Caco-2 (cell line): ENCODE measurements at regions not wholly inside any gene's neighbourhood (a gene's known extent, or its start where the extent isn't known, plus 50 kb on each side); places are given as distances from the start of the nearest gene placed in this dataset.

Source experiments
- BruUV-seq: library from RNA; stranded (reverse); fragments of 400-500 nt; replicated peaks from 2 replicates; lab custom pipeline; 2021; lab: Mats Ljungman, UMichigan
- CTCF ChIA-PET: fragments of 300-600 bp; sonication (Branson Sonifier 250); formaldehyde crosslinking; loops from one replicate; lab custom pipeline; 2022; ENCODE audit warnings: antibody characterized with exemption; lab: Charles Lee
- POLR2A ChIA-PET: fragments of 300-600 bp; sonication (Branson Sonifier 250); formaldehyde crosslinking; loops from one replicate; lab custom pipeline; 2022; ENCODE audit warnings: antibody characterized with exemption; lab: Charles Lee
- DNase-seq, 2 experiments: peaks; one replicate each; pipeline versions ENCODE4 v3.0.0 to v3.0.0-alpha.2; 2020 to 2022
- H3K27me3 ChIP-seq: replicated peaks from 2 replicates; pipeline ENCODE4 v1.6.0; 2011; ENCODE audit warnings: low read length; ENCODE audit not compliant: control insufficient read depth, insufficient read depth
- H3K36me3 ChIP-seq: 2 replicates; pipeline ENCODE4 v1.5.1; 2011; ENCODE audit warnings: low read length; ENCODE audit not compliant: control insufficient read depth, insufficient read depth
- H3K4me1 ChIP-seq: fragments of 250-450 bp; sonication (Bioruptor Pico); 2 replicates; pipeline ENCODE4 v1.5.1; 2020; ENCODE audit warnings: mild to moderate bottlenecking
- H3K4me3 ChIP-seq: 2 replicates; pipeline ENCODE4 v1.5.1; 2011; ENCODE audit warnings: low read depth, mild to moderate bottlenecking, control low read depth, low read length
- H3K9me3 ChIP-seq: fragments of 250-450 bp; sonication (Bioruptor Pico); 2 replicates; pipeline ENCODE4 v1.5.1; 2020; ENCODE audit warnings: mild to moderate bottlenecking, moderate library complexity
- H3K27ac Mint-ChIP-seq: one replicate; pipeline ENCODE4 v1.8.0; 2022; ENCODE audit warnings: mixed read lengths; ENCODE audit not compliant: unreplicated experiment
- H3K27me3 Mint-ChIP-seq: one replicate; pipeline ENCODE4 v1.8.0; 2022; ENCODE audit warnings: mixed read lengths; ENCODE audit not compliant: insufficient read depth, unreplicated experiment
- H3K36me3 Mint-ChIP-seq: one replicate; pipeline ENCODE4 v1.8.0; 2022; ENCODE audit warnings: mild to moderate bottlenecking, mixed read lengths; ENCODE audit not compliant: insufficient read depth, unreplicated experiment
- H3K4me1 Mint-ChIP-seq: one replicate; pipeline ENCODE4 v1.8.0; 2022; ENCODE audit warnings: low read depth, mixed read lengths; ENCODE audit not compliant: unreplicated experiment
- H3K4me3 Mint-ChIP-seq: one replicate; pipeline ENCODE4 v1.8.0; 2022; ENCODE audit warnings: mild to moderate bottlenecking, moderate library complexity, mixed read lengths; ENCODE audit not compliant: unreplicated experiment
- H3K9me3 Mint-ChIP-seq: one replicate; pipeline ENCODE4 v1.8.0; 2022; ENCODE audit warnings: mixed read lengths; ENCODE audit not compliant: unreplicated experiment
- intact Hi-C: fragments of 100-400 bp; cut with micrococcal nuclease; formaldehyde crosslinking; loops from one replicate; pipeline ENCODE4 v1.10.0; 2022; ENCODE audit not compliant: unreplicated experiment
- TF ChIP-seq, protein P1 (sequence below), 2 experiments: fragments of 200-600 bp in 1 of 2; IDR thresholded peaks; 1 replicate in 1 of 2; 2 replicates in 1 of 2; pipeline versions ENCODE4 v1.5.1 to v1.8.0; 2011 to 2022; ENCODE audit warnings: antibody characterized with exemption in 1 of 2, control low read depth in 1 of 2, inconsistent platforms in 1 of 2, low read depth in 1 of 2, low read length in 1 of 2, mild to moderate bottlenecking in 1 of 2, moderate library complexity in 1 of 2; ENCODE audit not compliant: insufficient read depth in 1 of 2, severe bottlenecking in 1 of 2, unreplicated experiment in 1 of 2

DNA sequence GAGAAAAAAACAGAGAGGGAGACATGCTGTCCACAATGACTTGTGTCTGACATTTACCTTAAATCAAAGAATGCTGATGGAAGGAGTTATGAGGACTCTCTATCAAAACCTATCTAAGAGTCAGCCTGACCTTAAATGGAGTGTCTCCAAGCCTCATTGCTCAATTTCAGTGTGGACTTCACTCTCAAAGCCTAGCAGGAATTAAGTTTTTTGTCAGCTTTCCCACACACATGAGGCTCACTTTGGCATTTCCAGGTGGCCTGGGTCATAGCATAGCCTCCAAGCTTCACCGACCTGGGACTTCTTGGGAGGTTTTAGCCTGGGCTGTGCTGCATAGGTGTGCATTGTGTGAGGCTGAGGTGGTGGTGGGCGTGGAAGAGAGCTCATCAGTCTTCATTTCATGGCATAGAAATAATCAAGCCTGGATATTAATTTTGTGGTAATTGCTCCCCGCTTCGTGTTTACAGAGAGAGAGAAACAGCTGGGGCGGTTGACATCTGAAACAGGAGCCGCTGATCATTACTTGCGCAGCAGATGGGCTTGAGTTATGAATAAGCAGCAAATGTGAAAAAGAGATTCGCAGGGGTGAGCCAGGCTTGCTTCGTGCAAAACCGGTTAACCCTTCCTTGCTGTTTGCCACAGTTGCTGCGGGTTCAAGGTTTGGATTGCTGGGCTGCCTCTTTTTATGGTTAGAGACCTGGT, 647.8 kb downstream of the INHBA start:
- no peaks in the 10 kb centered on the region for H3K36me3 ChIP-seq
- no peak for DNase-seq
- H3K27me3 Mint-ChIP-seq, result no peaks in the 10 kb centered on the region
- no peaks in the 10 kb centered on the region for H3K36me3 Mint-ChIP-seq
- TF ChIP-seq, protein P1, sequence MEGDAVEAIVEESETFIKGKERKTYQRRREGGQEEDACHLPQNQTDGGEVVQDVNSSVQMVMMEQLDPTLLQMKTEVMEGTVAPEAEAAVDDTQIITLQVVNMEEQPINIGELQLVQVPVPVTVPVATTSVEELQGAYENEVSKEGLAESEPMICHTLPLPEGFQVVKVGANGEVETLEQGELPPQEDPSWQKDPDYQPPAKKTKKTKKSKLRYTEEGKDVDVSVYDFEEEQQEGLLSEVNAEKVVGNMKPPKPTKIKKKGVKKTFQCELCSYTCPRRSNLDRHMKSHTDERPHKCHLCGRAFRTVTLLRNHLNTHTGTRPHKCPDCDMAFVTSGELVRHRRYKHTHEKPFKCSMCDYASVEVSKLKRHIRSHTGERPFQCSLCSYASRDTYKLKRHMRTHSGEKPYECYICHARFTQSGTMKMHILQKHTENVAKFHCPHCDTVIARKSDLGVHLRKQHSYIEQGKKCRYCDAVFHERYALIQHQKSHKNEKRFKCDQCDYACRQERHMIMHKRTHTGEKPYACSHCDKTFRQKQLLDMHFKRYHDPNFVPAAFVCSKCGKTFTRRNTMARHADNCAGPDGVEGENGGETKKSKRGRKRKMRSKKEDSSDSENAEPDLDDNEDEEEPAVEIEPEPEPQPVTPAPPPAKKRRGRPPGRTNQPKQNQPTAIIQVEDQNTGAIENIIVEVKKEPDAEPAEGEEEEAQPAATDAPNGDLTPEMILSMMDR (IDR thresholded peaks at IDR 0.05; ENCODE audit: insufficient read depth in 1 of 2, low read depth in 1 of 2, low read length in 1 of 2, severe bottlenecking in 1 of 2, unreplicated experiment in 1 of 2), result no peak
- H3K27ac Mint-ChIP-seq, result no peak overlapping the region
- H3K9me3 ChIP-seq, result no peaks in the 10 kb centered on the region; the same call in 1 of the 2 replicates
- H3K4me1 Mint-ChIP-seq, result peaks cover 6% of the 10 kb centered on the region
- no TSS peak for BruUV-seq
- no peaks in the 10 kb centered on the region for H3K27me3 ChIP-seq
- peaks cover 8% of the 10 kb centered on the region; the same call in 1 of the 2 replicates for H3K4me1 ChIP-seq
- H3K9me3 Mint-ChIP-seq, result peaks cover 21% of the 10 kb centered on the region
- no peak overlapping the region for H3K4me3 ChIP-seq
- ChIA-PET CTCF (no interaction called here), POLR2A (no interaction called here)
- H3K4me3 Mint-ChIP-seq, result no peak overlapping the region
- intact Hi-C loops, result no loop called here

DNA sequence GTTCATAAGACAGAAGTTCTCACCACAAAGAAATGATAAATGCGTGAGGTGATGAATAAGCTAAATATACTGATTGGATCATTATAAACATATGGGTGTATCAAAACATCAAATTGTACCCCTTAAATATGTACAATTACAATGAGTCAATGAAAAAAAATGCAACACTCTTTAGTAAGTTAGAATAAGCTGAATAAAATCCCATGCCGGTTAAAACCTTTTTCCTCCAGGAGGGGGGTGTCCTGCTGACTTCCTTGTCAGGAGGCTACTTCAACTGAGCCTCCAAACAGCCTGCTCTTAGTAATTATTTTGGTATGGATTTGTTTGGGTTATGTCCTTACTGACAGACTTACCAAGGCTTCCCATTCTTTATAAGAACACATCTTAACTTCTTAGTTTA, 649.1 kb downstream of the INHBA start:
- CTCF ChIA-PET, result no interaction called here
- TF ChIP-seq, protein P1 (IDR thresholded peaks at IDR 0.05; ENCODE audit: insufficient read depth in 1 of 2, low read depth in 1 of 2, low read length in 1 of 2, severe bottlenecking in 1 of 2, unreplicated experiment in 1 of 2), result no peak
- POLR2A ChIA-PET, result no interaction called here
- intact Hi-C loops, result no loop called here
- Mint-ChIP-seq H3K27me3 (no peaks in the 10 kb centered on the region), H3K36me3 (no peaks in the 10 kb centered on the region), H3K27ac (no peak overlapping the region), H3K4me1 (no peaks in the 10 kb centered on the region), H3K9me3 (peaks cover 21% of the 10 kb centered on the region), H3K4me3 (no peak overlapping the region)
- no TSS peak for BruUV-seq
- H3K4me1 ChIP-seq, result no peaks in the 10 kb centered on the region
- H3K9me3 ChIP-seq, result no peaks in the 10 kb centered on the region; the same call in 1 of the 2 replicates
- no peaks in the 10 kb centered on the region for H3K27me3 ChIP-seq
- H3K4me3 ChIP-seq, result no peak overlapping the region
- DNase-seq, result no peak
- no peaks in the 10 kb centered on the region for H3K36me3 ChIP-seq

DNA sequence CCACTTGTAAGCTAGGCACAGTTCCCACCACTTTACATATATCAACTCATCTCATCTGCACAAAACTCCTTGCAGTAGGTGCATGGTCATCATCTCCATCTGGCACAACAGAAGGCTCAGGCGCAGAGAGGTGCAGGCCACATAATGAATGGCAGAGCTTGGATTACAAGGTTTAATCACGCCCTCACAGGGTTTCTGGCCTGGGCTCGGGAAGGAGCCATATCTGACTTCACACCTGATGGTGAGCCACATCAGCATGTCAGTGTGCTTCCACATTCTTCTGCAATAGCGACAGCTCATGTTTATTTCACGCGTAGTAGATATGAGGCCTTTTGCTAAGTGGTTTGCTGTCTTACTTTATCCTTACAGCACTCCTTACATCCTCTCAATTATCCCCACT, 650.2 kb downstream of the INHBA start:
- H3K4me3 ChIP-seq, result no peak overlapping the region
- TF ChIP-seq, protein P1 (IDR thresholded peaks at IDR 0.05; ENCODE audit: insufficient read depth in 1 of 2, low read depth in 1 of 2, low read length in 1 of 2, severe bottlenecking in 1 of 2, unreplicated experiment in 1 of 2), result no peak
- Mint-ChIP-seq H3K9me3 (peaks cover 12% of the 10 kb centered on the region), H3K4me3 (no peak overlapping the region), H3K4me1 (peaks cover 2% of the 10 kb centered on the region), H3K27ac (no peak overlapping the region), H3K36me3 (no peaks in the 10 kb centered on the region), H3K27me3 (no peaks in the 10 kb centered on the region)
- ChIA-PET CTCF (no interaction called here), POLR2A (no interaction called here)
- no TSS peak for BruUV-seq
- no peak for DNase-seq
- intact Hi-C loops, result no loop called here
- H3K27me3 ChIP-seq, result no peaks in the 10 kb centered on the region
- no peaks in the 10 kb centered on the region for H3K4me1 ChIP-seq
- H3K9me3 ChIP-seq, result no peaks in the 10 kb centered on the region; the same call in 1 of the 2 replicates
- no peaks in the 10 kb centered on the region for H3K36me3 ChIP-seq
